ENCODE measurements at regions not wholly inside any gene's neighbourhood (a gene's known extent, or its start where the extent isn't known, plus 50 kb on each side); places are given as distances from the start of the nearest gene placed in this dataset.

DNA sequence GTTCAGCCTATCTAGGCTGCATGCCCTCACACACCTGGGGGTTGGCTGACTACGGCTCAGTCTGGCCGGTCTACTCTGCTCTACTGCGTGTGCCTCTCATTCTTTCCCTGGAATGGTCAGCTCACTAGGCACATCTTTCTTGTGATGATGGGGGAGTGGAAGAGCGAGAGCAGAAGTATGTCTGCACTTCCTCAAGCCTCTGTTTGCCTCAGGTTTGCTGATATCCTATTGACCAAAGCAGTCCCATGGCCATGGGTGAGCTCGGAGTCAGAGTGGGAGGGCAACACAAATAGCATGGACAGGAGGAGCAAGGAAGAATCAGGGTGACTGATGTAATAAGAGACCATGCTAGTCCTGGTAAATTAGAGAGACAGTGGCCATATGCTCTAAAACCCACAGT lies 167.9 kb upstream of the PRICKLE2 start:
- DNase-seq (ENCODE audit: low read depth), result no peak
- in situ Hi-C loops (cut with HindIII; ENCODE audit: low sequenced_read_pairs), result loop anchor here (10.0 kb wide), 1 partner anchor 168 kb away; the partner anchor contains the start of gene PRICKLE2
- TF ChIP-seq, protein P1, sequence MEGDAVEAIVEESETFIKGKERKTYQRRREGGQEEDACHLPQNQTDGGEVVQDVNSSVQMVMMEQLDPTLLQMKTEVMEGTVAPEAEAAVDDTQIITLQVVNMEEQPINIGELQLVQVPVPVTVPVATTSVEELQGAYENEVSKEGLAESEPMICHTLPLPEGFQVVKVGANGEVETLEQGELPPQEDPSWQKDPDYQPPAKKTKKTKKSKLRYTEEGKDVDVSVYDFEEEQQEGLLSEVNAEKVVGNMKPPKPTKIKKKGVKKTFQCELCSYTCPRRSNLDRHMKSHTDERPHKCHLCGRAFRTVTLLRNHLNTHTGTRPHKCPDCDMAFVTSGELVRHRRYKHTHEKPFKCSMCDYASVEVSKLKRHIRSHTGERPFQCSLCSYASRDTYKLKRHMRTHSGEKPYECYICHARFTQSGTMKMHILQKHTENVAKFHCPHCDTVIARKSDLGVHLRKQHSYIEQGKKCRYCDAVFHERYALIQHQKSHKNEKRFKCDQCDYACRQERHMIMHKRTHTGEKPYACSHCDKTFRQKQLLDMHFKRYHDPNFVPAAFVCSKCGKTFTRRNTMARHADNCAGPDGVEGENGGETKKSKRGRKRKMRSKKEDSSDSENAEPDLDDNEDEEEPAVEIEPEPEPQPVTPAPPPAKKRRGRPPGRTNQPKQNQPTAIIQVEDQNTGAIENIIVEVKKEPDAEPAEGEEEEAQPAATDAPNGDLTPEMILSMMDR (IDR thresholded peaks at IDR 0.05; ENCODE audit: low read depth, low read length, missing control alignments), result no peak

DNA sequence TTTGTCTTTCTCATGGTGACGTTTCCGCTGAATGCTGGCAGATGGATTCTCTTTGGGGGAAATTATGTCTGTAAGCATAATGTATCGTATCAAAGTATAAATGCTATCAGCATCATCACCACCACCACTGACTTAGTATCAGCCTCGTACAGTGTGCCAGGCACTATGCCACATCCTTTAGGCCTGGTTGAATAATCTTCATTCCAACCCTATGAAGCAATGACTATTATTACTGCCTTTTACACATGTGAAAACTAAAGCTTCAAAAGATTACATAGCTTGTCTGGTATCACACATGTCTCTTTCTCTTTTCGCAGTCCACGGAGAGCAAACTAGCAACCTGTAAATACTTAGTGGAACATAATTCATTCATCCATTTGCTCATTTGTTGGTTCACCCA lies 166.7 kb upstream of the PRICKLE2 start:
- in situ Hi-C loops (cut with HindIII; ENCODE audit: low sequenced_read_pairs), result loop anchor here (10.0 kb wide), 1 partner anchor 167 kb away; the partner anchor contains the start of gene PRICKLE2
- DNase-seq (ENCODE audit: low read depth), result no peak

More for the DNA sequence above, 167.9 kb upstream of the PRICKLE2 start:
- no peak overlapping the region for H3K4me3 ChIP-seq (ENCODE audit: low read depth, low read length)

DNA sequence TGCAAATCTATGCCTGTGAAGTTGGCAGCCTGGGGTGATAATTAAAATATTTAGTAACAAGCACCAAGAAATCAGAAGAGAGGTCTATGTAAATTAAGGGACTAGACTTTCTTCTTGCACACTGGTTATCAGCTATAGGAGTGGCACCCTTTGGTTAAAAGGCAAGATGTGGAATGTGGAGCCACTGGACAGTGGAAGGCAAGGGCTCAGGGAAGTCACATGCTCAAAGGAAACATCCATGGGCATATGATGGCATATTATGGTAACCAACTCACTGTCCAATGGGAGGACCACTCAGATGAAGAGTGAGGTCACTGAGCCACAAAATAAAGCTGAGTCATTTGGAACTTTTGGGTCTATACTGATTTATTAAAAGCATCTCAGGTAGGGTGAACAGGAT lies 165.6 kb upstream of the PRICKLE2 start:
- no peak overlapping the region for H3K4me3 ChIP-seq (ENCODE audit: low read depth, low read length)
- no peak for DNase-seq (ENCODE audit: low read depth)
- TF ChIP-seq, protein P1 (IDR thresholded peaks at IDR 0.05; ENCODE audit: low read depth, low read length, missing control alignments), result no peak
- in situ Hi-C loops (cut with HindIII; ENCODE audit: low sequenced_read_pairs), result loop anchor here (10.0 kb wide), 1 partner anchor 166 kb away; the partner anchor contains the start of gene PRICKLE2

More for the DNA sequence above, 166.7 kb upstream of the PRICKLE2 start:
- H3K4me3 ChIP-seq (ENCODE audit: low read depth, low read length), result no peak overlapping the region
- TF ChIP-seq, protein P1 (IDR thresholded peaks at IDR 0.05; ENCODE audit: low read depth, low read length, missing control alignments), result no peak

DNA sequence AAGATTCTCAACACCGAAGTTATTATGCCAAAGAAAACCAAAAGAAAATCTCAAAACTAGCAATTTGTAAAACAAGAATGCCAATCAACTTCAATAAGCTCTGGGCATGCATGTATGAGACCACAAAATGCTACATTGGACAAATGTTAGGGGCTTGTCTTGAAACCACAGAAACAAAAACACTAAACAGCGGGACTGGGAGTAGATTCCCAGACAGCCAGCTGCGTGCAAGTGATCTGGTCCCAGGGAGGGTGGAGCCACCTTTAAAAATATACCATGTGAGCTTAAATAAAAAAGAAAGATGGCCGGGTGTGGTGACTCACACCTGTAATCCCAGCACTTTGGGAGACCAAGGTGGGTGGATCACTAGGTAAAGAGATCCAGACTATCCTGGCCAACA lies 163.6 kb upstream of the PRICKLE2 start:
- no peak overlapping the region for H3K4me3 ChIP-seq (ENCODE audit: low read depth, low read length)
- peak; percentile 35 for DNase-seq (ENCODE audit: low read depth)
- in situ Hi-C loops (cut with HindIII; ENCODE audit: low sequenced_read_pairs), result no loop called here

DNA sequence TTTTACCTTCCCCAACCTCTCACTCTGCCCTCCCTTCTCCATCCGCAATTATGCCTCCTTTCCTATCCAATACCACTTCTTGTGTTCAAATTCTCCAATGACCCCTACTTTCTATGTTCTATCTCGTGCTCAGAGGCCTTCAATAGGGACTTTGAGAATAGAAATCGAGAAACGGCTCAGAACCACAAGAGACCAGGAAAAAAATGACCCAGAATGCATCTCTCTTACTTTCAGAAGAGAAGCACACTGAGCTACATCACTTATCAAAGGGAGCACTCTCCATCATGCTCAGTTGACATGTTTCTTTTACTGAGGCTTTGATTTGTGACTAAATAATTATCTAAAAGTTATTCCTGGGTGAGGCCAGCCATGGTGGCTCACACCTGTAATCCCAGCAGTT lies 162.4 kb upstream of the PRICKLE2 start:
- in situ Hi-C loops (cut with HindIII; ENCODE audit: low sequenced_read_pairs), result no loop called here
- no peak overlapping the region for H3K4me3 ChIP-seq (ENCODE audit: low read depth, low read length)
- no peak for DNase-seq (ENCODE audit: low read depth)
- TF ChIP-seq, protein P1 (IDR thresholded peaks at IDR 0.05; ENCODE audit: low read depth, low read length, missing control alignments), result no peak

More for the DNA sequence above, 163.6 kb upstream of the PRICKLE2 start:
- TF ChIP-seq, protein P1 (IDR thresholded peaks at IDR 0.05; ENCODE audit: low read depth, low read length, missing control alignments), result no peak

DNA sequence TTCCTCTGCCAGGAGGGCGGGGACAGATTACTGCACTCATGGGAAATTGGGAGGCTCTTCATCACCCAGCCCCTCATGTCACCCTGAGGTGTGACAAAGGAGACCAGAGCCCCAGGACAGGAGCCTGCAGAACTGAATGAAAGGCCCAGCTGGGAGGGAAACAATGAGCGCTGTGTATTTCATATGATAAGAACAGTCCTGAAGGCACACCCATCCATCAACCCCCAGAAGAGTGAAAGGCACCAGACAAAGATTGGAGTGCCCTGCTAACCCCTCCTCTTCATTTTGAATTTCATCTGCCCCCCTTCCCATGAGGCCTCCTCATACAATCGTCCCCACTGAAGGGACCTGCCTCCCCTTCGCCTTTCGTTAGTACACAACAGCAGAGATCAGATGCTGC lies 160.0 kb upstream of the PRICKLE2 start:
- H3K4me3 ChIP-seq (ENCODE audit: low read depth, low read length), result no peak overlapping the region
- in situ Hi-C loops (cut with HindIII; ENCODE audit: low sequenced_read_pairs), result no loop called here
- TF ChIP-seq, protein P1 (IDR thresholded peaks at IDR 0.05; ENCODE audit: low read depth, low read length, missing control alignments), result no peak
- DNase-seq (ENCODE audit: low read depth), result no peak

All from astrocyte of the cerebellum (primary cell).